ENCODE measurements at regions not wholly inside any gene's neighbourhood (a gene's known extent, or its start where the extent isn't known, plus 50 kb on each side); places are given as distances from the start of the nearest gene placed in this dataset.
"Not testable (repeated sequence)": the region's sequence is repeated elsewhere in the genome, so short reads cannot be mapped to it uniquely, and the experiment has no call there.

DNA sequence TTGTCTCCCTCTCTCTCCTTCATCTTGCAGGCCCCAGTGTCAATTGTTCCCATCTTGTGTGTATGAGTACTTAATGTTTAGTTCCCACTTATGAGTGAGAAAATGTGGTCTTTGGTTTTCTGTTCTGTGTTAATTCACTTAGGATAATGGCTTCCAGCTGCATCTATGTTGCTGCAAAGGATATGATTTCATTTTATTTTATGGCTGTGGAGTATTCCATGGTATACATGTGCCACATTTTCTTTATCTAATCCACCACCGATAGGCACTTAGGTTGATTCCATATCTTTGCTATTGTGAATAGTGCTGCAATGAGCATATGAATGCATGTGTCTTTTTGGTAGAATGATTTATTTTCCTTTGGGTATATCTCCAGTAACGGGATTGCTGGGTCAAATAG, 219.4 kb upstream of the PTGFR start:
- not testable (repeated sequence) for H3K27ac Mint-ChIP-seq, H3K36me3 Mint-ChIP-seq, H3K27me3 Mint-ChIP-seq, H3K9me3 Mint-ChIP-seq, H3K4me3 Mint-ChIP-seq, H3K4me1 Mint-ChIP-seq

DNA sequence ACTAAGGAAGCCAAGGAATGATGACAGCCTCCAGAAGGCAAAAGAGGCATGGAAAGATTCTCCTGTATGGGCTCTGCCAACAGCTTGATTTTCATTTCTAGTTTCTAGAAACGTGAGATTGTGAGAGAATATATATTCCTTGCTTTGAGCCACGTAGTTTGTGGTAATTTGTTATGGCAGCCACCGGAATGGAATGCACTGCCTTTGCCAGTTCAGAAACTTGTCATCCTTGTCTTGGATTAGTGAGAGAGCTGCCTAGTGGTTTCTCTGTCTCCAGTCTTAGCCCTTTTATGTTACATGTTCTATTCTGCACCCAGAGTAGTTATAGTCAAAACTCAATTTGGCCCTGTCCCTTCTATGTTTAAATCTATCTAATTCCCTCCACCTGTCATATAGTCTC, 216.0 kb upstream of the PTGFR start:
- peaks cover 5% of the 10 kb centered on the region for H3K27me3 Mint-ChIP-seq
- no peaks in the 10 kb centered on the region for H3K9me3 Mint-ChIP-seq
- H3K4me3 Mint-ChIP-seq: no peak overlapping the region
- H3K36me3 Mint-ChIP-seq: no peaks in the 10 kb centered on the region
- H3K27ac Mint-ChIP-seq: no peak overlapping the region
- H3K4me1 Mint-ChIP-seq: no peaks in the 10 kb centered on the region

DNA sequence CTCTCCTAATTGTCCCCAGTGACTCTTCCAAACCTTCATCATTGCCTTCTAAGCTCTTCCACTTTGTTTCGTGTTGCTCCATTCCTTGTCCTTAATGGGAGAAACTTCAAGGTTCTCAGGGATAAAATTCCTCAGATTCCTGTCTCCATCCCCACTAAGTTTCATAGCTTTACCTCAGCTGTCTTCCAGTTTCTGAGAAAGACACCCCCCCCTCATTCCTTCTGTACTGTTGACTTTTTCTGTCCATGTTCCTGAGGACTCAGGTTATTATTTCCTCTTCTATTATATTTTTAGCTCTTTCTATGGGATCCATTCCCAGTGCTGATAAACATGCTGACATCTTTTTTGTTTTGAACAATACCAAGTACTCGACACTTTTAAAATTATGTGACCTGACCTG, 215.3 kb upstream of the PTGFR start:
- H3K36me3 Mint-ChIP-seq: no peaks in the 10 kb centered on the region
- no peaks in the 10 kb centered on the region for H3K4me1 Mint-ChIP-seq
- no peak overlapping the region for H3K4me3 Mint-ChIP-seq
- no peaks in the 10 kb centered on the region for H3K9me3 Mint-ChIP-seq
- H3K27me3 Mint-ChIP-seq: peaks cover 5% of the 10 kb centered on the region
- no peak overlapping the region for H3K27ac Mint-ChIP-seq

DNA sequence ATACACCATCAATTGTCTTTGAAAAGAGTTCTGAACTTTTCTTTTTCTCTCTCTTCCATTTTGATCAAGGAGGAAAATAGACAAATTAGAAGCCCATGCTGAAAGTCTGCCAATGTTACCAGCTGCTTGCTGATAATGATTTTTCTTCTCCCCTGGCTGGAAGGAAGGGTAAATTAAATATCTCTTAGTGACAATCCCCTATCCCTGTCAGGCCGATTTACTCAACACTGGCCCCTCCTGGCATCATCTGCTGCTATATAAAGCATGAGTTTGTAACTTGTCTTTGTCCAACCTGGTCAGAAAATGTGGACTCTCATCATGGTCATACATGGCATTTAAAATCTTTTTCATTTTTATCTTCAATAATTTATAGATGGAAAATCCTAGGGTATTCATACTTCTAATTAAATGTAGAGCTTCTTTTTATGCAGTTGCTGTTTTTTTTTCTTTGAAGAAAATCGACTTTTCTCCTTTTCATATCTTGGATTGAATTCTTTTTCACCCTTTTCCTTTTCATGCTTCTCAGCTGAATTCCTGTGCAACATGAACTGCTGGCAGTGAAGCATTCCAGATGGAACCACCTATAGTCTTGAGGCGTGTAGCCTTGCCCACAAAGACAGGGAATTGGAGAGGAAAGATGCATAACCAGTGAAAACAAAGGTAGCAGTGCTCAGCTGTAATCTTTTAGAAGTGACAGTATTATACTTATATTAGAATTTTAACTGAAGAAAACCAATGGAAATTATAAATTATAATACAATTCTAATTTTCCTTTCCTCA, 214.7 kb upstream of the PTGFR start:
- Mint-ChIP-seq H3K27ac (no peak overlapping the region), H3K4me1 (no peaks in the 10 kb centered on the region), H3K36me3 (no peaks in the 10 kb centered on the region), H3K9me3 (no peaks in the 10 kb centered on the region), H3K4me3 (no peak overlapping the region), H3K27me3 (peaks cover 5% of the 10 kb centered on the region)

DNA sequence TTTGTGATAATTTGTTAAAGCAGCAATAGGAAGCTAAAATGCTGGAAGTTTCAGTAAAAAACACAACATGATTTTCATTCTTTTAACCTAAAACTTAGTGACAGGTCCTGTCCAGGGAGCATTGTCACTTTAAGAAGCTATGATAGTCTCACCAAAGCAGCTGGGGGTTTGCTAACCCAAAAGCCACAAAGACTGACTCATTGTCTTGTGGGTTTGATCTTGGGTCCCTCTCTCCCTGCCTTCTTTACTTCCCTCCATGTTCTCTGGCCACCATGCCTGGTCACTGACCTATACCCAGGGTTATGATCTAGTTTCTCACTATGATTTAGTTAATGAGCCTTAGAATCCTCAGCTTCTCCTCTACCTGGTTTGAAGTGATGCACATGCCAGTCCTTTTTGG, 213.5 kb upstream of the PTGFR start:
- peaks cover 0 to 1% (median 0%) of the 10 kb centered on the region in 3 donors for H3K9me3 Mint-ChIP-seq
- H3K27me3 Mint-ChIP-seq: peaks cover 5% of the 10 kb centered on the region
- H3K4me1 Mint-ChIP-seq: no peaks in the 10 kb centered on the region
- no peak overlapping the region for H3K27ac Mint-ChIP-seq
- H3K36me3 Mint-ChIP-seq: no peaks in the 10 kb centered on the region
- no peak overlapping the region for H3K4me3 Mint-ChIP-seq

DNA sequence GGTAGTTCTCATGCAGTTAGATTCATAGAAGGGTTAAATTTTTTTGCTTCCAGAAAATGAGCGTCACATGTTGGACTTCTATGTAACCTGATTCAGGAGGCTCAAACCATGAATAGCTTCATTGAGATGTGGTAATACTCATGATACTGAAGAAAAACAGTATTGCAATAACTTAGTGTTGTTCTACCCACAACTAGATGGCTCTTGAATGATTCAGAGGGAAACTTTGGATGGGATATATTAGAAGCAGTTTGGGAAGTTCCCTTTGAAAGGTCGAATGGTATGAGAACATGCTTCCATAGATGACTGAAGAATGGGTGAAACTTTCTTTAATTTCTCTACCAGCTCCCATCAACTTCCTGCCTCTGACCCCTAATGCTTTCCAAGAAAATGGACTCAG, 211.7 kb upstream of the PTGFR start:
- H3K27me3 Mint-ChIP-seq: peaks cover 5% of the 10 kb centered on the region
- no peaks in the 10 kb centered on the region for H3K4me1 Mint-ChIP-seq
- no peak overlapping the region for H3K4me3 Mint-ChIP-seq
- peaks cover 0 to 1% (median 0%) of the 10 kb centered on the region in 3 donors for H3K9me3 Mint-ChIP-seq
- no peaks in the 10 kb centered on the region for H3K36me3 Mint-ChIP-seq
- no peak overlapping the region for H3K27ac Mint-ChIP-seq

DNA sequence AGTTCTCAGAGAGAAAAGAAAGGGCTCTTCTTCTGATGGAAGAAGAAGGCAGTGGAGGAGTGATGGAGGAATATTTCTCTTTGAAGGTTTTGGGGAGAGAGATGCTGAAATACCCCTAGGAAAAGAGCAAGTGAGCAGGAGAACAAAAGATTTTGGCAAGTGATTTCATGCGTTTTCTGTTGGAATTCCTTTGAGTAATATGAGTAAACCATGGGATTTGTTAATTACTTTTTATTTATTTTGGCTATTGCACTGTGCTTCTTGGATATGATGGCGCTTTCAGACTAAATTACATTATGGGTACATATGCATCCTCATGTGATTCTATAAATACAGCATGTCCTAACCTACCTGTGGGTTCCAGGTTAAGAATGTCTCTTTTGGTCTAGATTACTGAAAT, 210.1 kb upstream of the PTGFR start:
- Mint-ChIP-seq H3K36me3 (no peaks in the 10 kb centered on the region), H3K27ac (no peak overlapping the region), H3K9me3 (peaks cover 0 to 1% (median 0%) of the 10 kb centered on the region in 3 donors), H3K27me3 (peaks cover 3% of the 10 kb centered on the region), H3K4me1 (no peaks in the 10 kb centered on the region), H3K4me3 (no peak overlapping the region)

DNA sequence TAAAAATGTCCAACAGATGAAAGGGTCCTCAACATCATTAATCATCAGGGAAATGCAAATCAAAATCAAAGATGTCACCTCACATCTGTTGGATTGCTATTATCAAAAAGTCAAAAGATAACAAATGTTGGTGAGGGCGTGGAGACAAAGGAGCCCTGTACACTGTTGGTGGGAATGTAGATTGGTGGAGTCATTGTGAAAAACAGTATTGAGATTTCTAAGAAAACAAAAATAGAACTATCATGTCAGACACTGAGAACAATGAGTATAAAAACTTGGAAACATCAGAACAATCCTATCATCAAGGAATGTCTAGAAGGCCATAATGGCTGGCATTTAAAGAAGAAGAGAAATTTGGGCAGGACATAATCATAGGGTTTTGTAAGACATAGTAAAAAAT, 209.2 kb upstream of the PTGFR start:
- H3K9me3 Mint-ChIP-seq: peaks cover 0 to 1% (median 0%) of the 10 kb centered on the region in 3 donors
- H3K4me1 Mint-ChIP-seq: no peaks in the 10 kb centered on the region
- H3K27me3 Mint-ChIP-seq: peaks cover 3% of the 10 kb centered on the region
- H3K36me3 Mint-ChIP-seq: no peaks in the 10 kb centered on the region
- H3K27ac Mint-ChIP-seq: no peak overlapping the region
- H3K4me3 Mint-ChIP-seq: no peak overlapping the region

DNA sequence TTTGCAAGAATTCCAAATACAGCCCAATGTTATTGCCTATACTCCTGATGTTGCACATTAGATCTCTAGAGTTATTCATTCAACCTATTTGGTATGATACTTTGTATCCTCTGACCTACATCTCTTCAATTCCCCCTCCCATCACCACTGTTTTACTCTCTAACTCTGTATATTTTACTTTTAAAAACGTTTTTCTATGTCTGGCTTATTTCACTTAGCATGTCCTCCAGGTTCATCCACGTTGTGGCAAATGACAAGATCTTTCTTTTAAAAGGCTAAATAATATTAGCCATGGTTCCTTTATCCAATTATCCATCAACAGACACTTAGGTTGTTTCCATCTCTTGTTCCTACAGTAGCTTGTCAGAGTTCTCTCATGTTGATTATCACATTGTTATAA, 207.1 kb upstream of the PTGFR start:
- no peaks in the 10 kb centered on the region for H3K36me3 Mint-ChIP-seq
- H3K4me1 Mint-ChIP-seq: no peaks in the 10 kb centered on the region
- H3K27ac Mint-ChIP-seq: no peak overlapping the region
- H3K27me3 Mint-ChIP-seq: no peaks in the 10 kb centered on the region
- peaks cover 0 to 1% (median 0%) of the 10 kb centered on the region in 3 donors for H3K9me3 Mint-ChIP-seq
- no peak overlapping the region for H3K4me3 Mint-ChIP-seq

DNA sequence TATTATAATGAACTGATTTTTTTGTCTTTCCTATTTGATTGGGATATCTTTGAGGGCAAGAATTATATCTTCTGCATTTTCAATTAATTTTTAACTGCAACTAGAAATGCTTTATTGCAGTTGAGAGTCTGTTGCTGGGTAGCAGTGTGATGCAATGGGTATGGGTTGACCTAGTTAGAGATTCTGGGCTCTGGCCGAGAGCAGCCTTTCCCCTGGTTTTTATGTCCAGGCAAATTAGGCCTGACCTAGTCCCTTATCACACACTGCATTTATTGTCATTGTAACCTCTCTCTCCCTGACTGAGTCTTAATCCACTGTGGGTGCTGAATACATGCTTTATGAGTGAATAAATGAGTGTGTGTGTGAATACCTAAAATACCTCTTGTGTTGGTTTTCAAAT, 206.4 kb upstream of the PTGFR start:
- Mint-ChIP-seq H3K9me3 (peaks cover 0 to 1% (median 0%) of the 10 kb centered on the region in 3 donors), H3K27me3 (no peaks in the 10 kb centered on the region), H3K4me1 (no peaks in the 10 kb centered on the region), H3K4me3 (no peak overlapping the region), H3K36me3 (no peaks in the 10 kb centered on the region), H3K27ac (no peak overlapping the region)

DNA sequence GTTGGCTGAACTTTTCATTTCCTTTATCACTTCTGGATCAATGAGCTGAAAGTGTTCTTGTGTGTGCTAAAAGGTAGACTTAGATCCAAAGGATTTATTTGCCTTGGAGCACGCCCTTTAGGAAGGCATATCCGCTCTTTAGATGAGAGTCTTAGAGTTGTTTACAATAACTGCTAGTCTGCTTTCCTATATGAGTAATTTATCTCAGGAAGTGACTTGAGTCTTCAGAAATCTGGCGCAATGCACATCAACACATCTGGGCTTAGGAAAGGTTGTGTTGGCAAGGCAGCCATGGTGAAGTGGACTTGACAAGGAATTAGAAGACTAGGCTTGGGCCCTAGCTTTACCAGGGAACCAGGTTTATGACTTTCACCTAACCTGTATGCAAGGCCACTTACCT, 204.1 kb upstream of the PTGFR start:
- Mint-ChIP-seq H3K4me3 (no peak overlapping the region), H3K36me3 (no peaks in the 10 kb centered on the region)

DNA sequence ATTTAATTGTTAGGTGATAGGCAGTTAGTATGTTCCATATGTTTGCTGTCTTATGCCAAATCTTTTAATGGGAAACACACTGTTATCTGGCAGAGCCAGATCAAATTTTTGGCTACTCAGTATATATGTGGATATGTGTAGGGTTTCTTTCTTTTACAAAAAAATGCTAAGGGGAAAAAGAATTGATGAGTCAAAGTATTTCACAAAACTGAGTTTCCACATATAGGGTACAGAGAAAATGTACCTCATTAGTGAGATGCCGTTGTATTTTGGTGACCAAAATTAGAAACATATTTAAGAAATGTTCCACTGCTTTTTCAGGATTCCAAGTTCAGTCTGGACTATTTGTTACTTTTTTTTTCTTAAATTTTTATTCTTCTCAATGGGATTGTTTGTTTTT, 201.2 kb upstream of the PTGFR start:
- peaks cover 0 to 2% (median 0%) of the 10 kb centered on the region in 3 donors for H3K9me3 Mint-ChIP-seq
- no peaks in the 10 kb centered on the region for H3K36me3 Mint-ChIP-seq
- H3K27me3 Mint-ChIP-seq: peaks cover 2% of the 10 kb centered on the region
- H3K4me1 Mint-ChIP-seq: no peaks in the 10 kb centered on the region
- no peak overlapping the region for H3K27ac Mint-ChIP-seq
- no peak overlapping the region for H3K4me3 Mint-ChIP-seq

More for the DNA sequence above, 204.1 kb upstream of the PTGFR start:
- H3K9me3 Mint-ChIP-seq: peaks cover 0 to under 1% (median 0%) of the 10 kb centered on the region in 3 donors
- H3K27me3 Mint-ChIP-seq: no peaks in the 10 kb centered on the region
- no peak overlapping the region for H3K27ac Mint-ChIP-seq
- H3K4me1 Mint-ChIP-seq: no peaks in the 10 kb centered on the region

DNA sequence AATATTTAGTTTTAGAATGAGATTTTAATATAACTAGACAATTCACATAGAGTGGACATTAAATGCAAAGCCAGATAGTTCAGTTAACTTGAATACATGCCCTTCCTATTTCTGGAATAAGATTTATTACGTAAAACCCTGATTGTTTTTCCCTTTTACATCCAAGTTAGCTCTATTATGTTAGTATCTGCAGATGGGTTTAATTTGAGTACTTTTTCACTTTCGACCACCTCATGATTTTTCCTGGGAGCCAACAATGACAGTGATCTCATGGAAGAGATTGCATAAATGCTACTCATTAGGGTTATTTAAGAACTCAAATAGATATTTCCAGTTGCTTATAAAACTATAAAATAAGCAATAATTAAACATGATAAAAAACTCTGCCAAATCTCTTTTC, 199.4 kb upstream of the PTGFR start:
- no peaks in the 10 kb centered on the region for H3K36me3 Mint-ChIP-seq
- no peak overlapping the region for H3K27ac Mint-ChIP-seq
- no peaks in the 10 kb centered on the region for H3K4me1 Mint-ChIP-seq
- no peak overlapping the region for H3K4me3 Mint-ChIP-seq
- H3K9me3 Mint-ChIP-seq: peaks cover 0 to 2% (median 0%) of the 10 kb centered on the region in 3 donors
- peaks cover 2% of the 10 kb centered on the region for H3K27me3 Mint-ChIP-seq

DNA sequence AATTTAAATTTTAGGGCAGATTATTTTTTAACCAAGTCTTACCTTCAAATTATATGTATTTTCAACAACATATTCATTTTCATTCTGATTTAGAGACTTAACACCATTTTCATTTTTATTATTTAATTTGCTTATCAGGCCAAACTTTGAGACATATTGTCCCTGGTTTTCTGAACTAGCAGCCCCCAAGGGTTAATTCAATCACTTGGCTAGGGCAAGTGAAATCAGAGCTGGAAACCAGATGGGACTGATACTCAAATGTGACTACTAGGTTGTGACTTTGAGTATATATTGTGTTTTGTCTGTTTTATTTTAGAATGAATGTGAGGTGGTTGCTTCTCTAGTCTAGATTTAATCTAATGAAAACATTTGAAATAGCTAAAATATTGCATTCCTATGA, 198.9 kb upstream of the PTGFR start:
- Mint-ChIP-seq H3K4me3 (no peak overlapping the region), H3K27me3 (peaks cover 2% of the 10 kb centered on the region), H3K36me3 (no peaks in the 10 kb centered on the region), H3K9me3 (peaks cover 0 to 2% (median 0%) of the 10 kb centered on the region in 3 donors), H3K4me1 (no peaks in the 10 kb centered on the region), H3K27ac (no peak overlapping the region)

DNA sequence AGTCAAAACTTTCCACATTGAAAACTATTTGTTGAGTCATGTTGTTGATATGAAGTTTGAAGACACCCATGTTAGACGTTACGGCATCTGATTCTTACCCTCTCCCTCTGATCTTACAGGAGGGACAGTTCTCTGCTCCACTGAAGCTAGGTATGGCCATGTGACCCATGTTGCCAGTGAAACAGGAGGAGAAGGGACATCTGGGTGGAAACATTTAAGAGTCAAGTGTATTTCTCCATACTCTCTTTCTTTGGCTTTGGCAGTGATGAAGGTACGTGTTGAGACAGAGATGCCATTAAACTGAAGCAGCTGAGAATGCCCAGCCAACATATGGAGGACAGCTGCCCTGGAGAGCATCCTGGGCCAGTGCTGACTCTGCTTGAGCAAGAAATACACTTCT, 198.4 kb upstream of the PTGFR start:
- Mint-ChIP-seq H3K4me1 (no peaks in the 10 kb centered on the region), H3K9me3 (peaks cover 0 to 2% (median 0%) of the 10 kb centered on the region in 3 donors), H3K27me3 (peaks cover 2% of the 10 kb centered on the region), H3K4me3 (no peak overlapping the region), H3K27ac (no peak overlapping the region), H3K36me3 (no peaks in the 10 kb centered on the region)

DNA sequence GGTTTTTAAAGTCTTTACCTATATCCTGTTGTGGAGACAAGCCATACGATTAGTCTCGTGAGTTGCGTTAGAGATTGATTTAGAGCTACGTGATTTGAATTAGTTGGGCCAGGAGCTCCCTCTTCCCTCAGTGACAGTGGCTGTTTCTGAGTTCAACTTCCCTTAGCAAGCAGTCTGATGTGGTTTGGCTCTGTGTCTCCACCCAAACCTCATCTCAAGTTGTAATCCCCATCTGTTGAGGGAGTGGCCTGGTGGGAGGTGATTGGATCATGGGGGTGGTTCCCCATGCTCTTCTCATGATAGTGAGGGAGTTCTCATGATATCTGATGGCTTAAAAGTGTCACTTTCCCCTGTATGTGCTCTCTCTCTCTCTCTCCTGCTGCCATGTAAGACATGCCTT, 192.9 kb upstream of the PTGFR start:
- Mint-ChIP-seq H3K4me3 (no peak overlapping the region), H3K27ac (no peak overlapping the region), H3K9me3 (peaks cover 0 to 5% (median 1%) of the 10 kb centered on the region in 3 donors)

More for the DNA sequence above, 192.9 kb upstream of the PTGFR start:
- peaks cover 2% of the 10 kb centered on the region for H3K36me3 Mint-ChIP-seq
- H3K4me1 Mint-ChIP-seq: no peaks in the 10 kb centered on the region
- H3K27me3 Mint-ChIP-seq: no peaks in the 10 kb centered on the region
